Mucosa of stomach (tissue), 1 donor: ENCODE measurements at regions not wholly inside any gene's neighbourhood (a gene's known extent, or its start where the extent isn't known, plus 50 kb on each side); places are given as distances from the start of the nearest gene placed in this dataset.

Experiments
- H3K27me3 ChIP-seq: one replicate; pipeline ENCODE4 v1.7.0; 2013; ENCODE audit warnings: mild to moderate bottlenecking, low read length; ENCODE audit not compliant: control insufficient read depth, insufficient read depth
- H3K36me3 ChIP-seq: one replicate; pipeline ENCODE4 v1.7.0; 2013; ENCODE audit warnings: low read length; ENCODE audit not compliant: control insufficient read depth, insufficient read depth
- H3K4me1 ChIP-seq: one replicate; pipeline ENCODE4 v1.7.0; 2013; ENCODE audit warnings: mild to moderate bottlenecking, low read length; ENCODE audit not compliant: control insufficient read depth, insufficient read depth
- H3K4me3 ChIP-seq: one replicate; pipeline ENCODE4 v1.7.0; 2013; ENCODE audit warnings: low read length
- H3K9ac ChIP-seq: one replicate; pipeline ENCODE4 v1.7.0; 2013; ENCODE audit warnings: mild to moderate bottlenecking, low read length, moderate library complexity
- H3K9me3 ChIP-seq: one replicate; pipeline ENCODE4 v1.7.0; 2013; ENCODE audit warnings: mild to moderate bottlenecking, low read length, moderate library complexity; ENCODE audit not compliant: control insufficient read depth
- donor health status: Pancreatic carcinoma.

GRCh38 chr13:107367258-107367657 is 799.3 kb upstream of the ARGLU1 start:
- Histone ChIP-seq H3K4me1 (no peaks in the 10 kb centered on the region), H3K27me3 (no peaks in the 10 kb centered on the region), H3K36me3 (no peaks in the 10 kb centered on the region), H3K9ac (no peak overlapping the region), H3K4me3 (no peak overlapping the region), H3K9me3 (no peaks in the 10 kb centered on the region)

GRCh38 chr13:107365466-107366215 is 797.7 kb upstream of the ARGLU1 start:
- Histone ChIP-seq H3K4me3 (no peak overlapping the region), H3K9me3 (no peaks in the 10 kb centered on the region), H3K9ac (no peak overlapping the region), H3K36me3 (no peaks in the 10 kb centered on the region), H3K27me3 (no peaks in the 10 kb centered on the region), H3K4me1 (no peaks in the 10 kb centered on the region)

- no peaks in the 10 kb centered on the region for H3K27me3 ChIP-seq
- H3K4me1 ChIP-seq, result no peaks in the 10 kb centered on the region
- H3K36me3 ChIP-seq, result no peaks in the 10 kb centered on the region
- H3K9me3 ChIP-seq, result no peaks in the 10 kb centered on the region
- no peak overlapping the region for H3K9ac ChIP-seq
- H3K4me3 ChIP-seq, result no peak overlapping the region
These were observed 796.7 kb upstream of the ARGLU1 start for GRCh38 chr13:107364658-107365057.

GRCh38 chr13:107361666-107362065 is 793.7 kb upstream of the ARGLU1 start:
- Histone ChIP-seq H3K4me3 (no peak overlapping the region), H3K36me3 (no peaks in the 10 kb centered on the region), H3K27me3 (no peaks in the 10 kb centered on the region), H3K9me3 (no peaks in the 10 kb centered on the region), H3K4me1 (no peaks in the 10 kb centered on the region), H3K9ac (no peak overlapping the region)

GRCh38 chr13:107360010-107360409 is 792.1 kb upstream of the ARGLU1 start:
- H3K4me3 ChIP-seq, result no peak overlapping the region
- H3K27me3 ChIP-seq, result no peaks in the 10 kb centered on the region
- no peak overlapping the region for H3K9ac ChIP-seq
- H3K4me1 ChIP-seq, result no peaks in the 10 kb centered on the region
- no peaks in the 10 kb centered on the region for H3K36me3 ChIP-seq
- no peaks in the 10 kb centered on the region for H3K9me3 ChIP-seq

- Histone ChIP-seq H3K36me3 (no peaks in the 10 kb centered on the region), H3K9ac (no peak overlapping the region), H3K27me3 (no peaks in the 10 kb centered on the region), H3K4me3 (no peak overlapping the region), H3K4me1 (no peaks in the 10 kb centered on the region), H3K9me3 (no peaks in the 10 kb centered on the region)
These were observed 790.9 kb upstream of the ARGLU1 start for GRCh38 chr13:107358866-107359265.

- Histone ChIP-seq H3K4me1 (no peaks in the 10 kb centered on the region), H3K9me3 (no peaks in the 10 kb centered on the region), H3K4me3 (no peak overlapping the region), H3K27me3 (no peaks in the 10 kb centered on the region), H3K9ac (no peak overlapping the region), H3K36me3 (no peaks in the 10 kb centered on the region)
These were observed 783.4 kb upstream of the ARGLU1 start for GRCh38 chr13:107351305-107351704.

GRCh38 chr13:107348925-107349324 is 781.0 kb upstream of the ARGLU1 start:
- Histone ChIP-seq H3K9ac (no peak overlapping the region), H3K4me1 (no peaks in the 10 kb centered on the region), H3K27me3 (no peaks in the 10 kb centered on the region), H3K36me3 (no peaks in the 10 kb centered on the region), H3K9me3 (no peaks in the 10 kb centered on the region), H3K4me3 (no peak overlapping the region)

- Histone ChIP-seq H3K36me3 (no peaks in the 10 kb centered on the region), H3K4me1 (no peaks in the 10 kb centered on the region), H3K27me3 (no peaks in the 10 kb centered on the region), H3K9ac (no peak overlapping the region), H3K9me3 (no peaks in the 10 kb centered on the region), H3K4me3 (no peak overlapping the region)
These were observed 780.5 kb upstream of the ARGLU1 start for GRCh38 chr13:107348471-107348870.

- no peaks in the 10 kb centered on the region for H3K27me3 ChIP-seq
- H3K36me3 ChIP-seq, result no peaks in the 10 kb centered on the region
- H3K9me3 ChIP-seq, result no peaks in the 10 kb centered on the region
- H3K4me3 ChIP-seq, result no peak overlapping the region
- no peak overlapping the region for H3K9ac ChIP-seq
- H3K4me1 ChIP-seq, result no peaks in the 10 kb centered on the region
These were observed 779.9 kb upstream of the ARGLU1 start for GRCh38 chr13:107347641-107348369.

- no peaks in the 10 kb centered on the region for H3K4me1 ChIP-seq
- H3K27me3 ChIP-seq, result no peaks in the 10 kb centered on the region
- H3K4me3 ChIP-seq, result no peak overlapping the region
- no peaks in the 10 kb centered on the region for H3K36me3 ChIP-seq
- no peaks in the 10 kb centered on the region for H3K9me3 ChIP-seq
- no peak overlapping the region for H3K9ac ChIP-seq
These were observed 774.8 kb upstream of the ARGLU1 start for GRCh38 chr13:107342747-107343146.

- no peaks in the 10 kb centered on the region for H3K4me1 ChIP-seq
- H3K4me3 ChIP-seq, result no peak overlapping the region
These were observed 771.3 kb upstream of the ARGLU1 start for GRCh38 chr13:107339209-107339608.

More at GRCh38 chr13:107339209-107339608, 771.3 kb upstream of the ARGLU1 start:
- Histone ChIP-seq H3K27me3 (no peaks in the 10 kb centered on the region), H3K9me3 (no peaks in the 10 kb centered on the region), H3K36me3 (no peaks in the 10 kb centered on the region), H3K9ac (no peak overlapping the region)
